PFSK-1 (cell line): ENCODE measurements at regions not wholly inside any gene's neighbourhood (a gene's known extent, or its start where the extent isn't known, plus 50 kb on each side); places are given as distances from the start of the nearest gene placed in this dataset.

Experiments used
- FOXP2 ChIP-seq: optimal IDR thresholded peaks from 2 replicates; pipeline ENCODE3; 2011; ENCODE audit warnings: borderline replicate concordance, control low read depth, inconsistent platforms; ENCODE audit not compliant: insufficient read depth; ENCODE audit errors: extremely low read length, extremely low read depth
- POLR2AphosphoS5 ChIP-seq: IDR thresholded peaks from 2 replicates; pipeline ENCODE4 v1.6.1; 2012; ENCODE audit warnings: low read depth, mild to moderate bottlenecking, control low read depth, low read length, moderate library complexity
- REST ChIP-seq, 2 experiments: IDR thresholded peaks; 2 replicates each; pipeline versions ENCODE4 v1.6.1 to v1.8.0; 2011 to 2012; ENCODE audit warnings: low read depth in 2 of 2, low read length in 2 of 2, control low read depth in 1 of 2, inconsistent platforms in 1 of 2, mild to moderate bottlenecking in 1 of 2, moderate library complexity in 1 of 2; ENCODE audit not compliant: insufficient read depth in 1 of 2
- SIN3A ChIP-seq: IDR thresholded peaks from 2 replicates; pipeline ENCODE4 v1.6.1; 2012; ENCODE audit warnings: mild to moderate bottlenecking, low read length, moderate library complexity, borderline replicate concordance; ENCODE audit not compliant: insufficient read depth
- TAF1 ChIP-seq: IDR thresholded peaks from 2 replicates; pipeline ENCODE4 v1.6.1; 2012; ENCODE audit warnings: low read length, control low read depth, borderline replicate concordance; ENCODE audit not compliant: insufficient read depth

- TF ChIP-seq SIN3A (no peak), FOXP2 (no peak), REST (IDR thresholded peaks at IDR 0.05; ENCODE audit: insufficient read depth in 1 of 2, low read depth in 2 of 2, low read length in 2 of 2) (no peak)
These were observed 243.6 kb downstream of the EDEM1 start for GRCh38 chr3:5431146-5431545.

GRCh38 chr3:5431811-5432378, 244.4 kb downstream of the EDEM1 start:
- TF ChIP-seq REST (IDR thresholded peaks at IDR 0.05; ENCODE audit: insufficient read depth in 1 of 2, low read depth in 2 of 2, low read length in 2 of 2) (no peak), FOXP2 (no peak), POLR2AphosphoS5 (no peak), SIN3A (no peak), TAF1 (no peak)

DNA sequence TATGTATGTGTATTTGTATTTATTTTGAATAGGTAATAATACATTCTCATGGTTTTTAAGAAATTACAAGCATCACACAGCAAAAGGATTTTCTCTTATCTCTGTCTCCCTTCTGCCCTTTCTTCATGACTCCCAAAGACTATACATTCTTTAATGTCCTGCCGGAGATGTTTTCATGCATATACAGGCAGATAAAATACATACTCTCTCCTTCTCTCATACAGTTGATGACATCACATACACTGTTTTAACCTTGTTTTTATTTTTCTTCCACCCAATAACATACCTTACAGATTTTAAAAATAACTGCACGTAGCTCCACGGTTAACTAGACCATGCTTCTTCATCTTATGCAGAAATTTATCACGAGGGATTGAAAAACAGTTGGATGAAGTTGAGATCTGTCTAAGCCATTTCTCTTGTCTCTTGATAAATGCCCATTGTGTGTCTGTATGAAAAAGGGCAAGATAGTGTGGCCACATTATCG, 249.8 kb downstream of the EDEM1 start:
- TF ChIP-seq POLR2AphosphoS5 (no peak), REST (IDR thresholded peaks at IDR 0.05; ENCODE audit: insufficient read depth in 1 of 2, low read depth in 2 of 2, low read length in 2 of 2) (no peak), FOXP2 (no peak), TAF1 (no peak), SIN3A (no peak)

DNA sequence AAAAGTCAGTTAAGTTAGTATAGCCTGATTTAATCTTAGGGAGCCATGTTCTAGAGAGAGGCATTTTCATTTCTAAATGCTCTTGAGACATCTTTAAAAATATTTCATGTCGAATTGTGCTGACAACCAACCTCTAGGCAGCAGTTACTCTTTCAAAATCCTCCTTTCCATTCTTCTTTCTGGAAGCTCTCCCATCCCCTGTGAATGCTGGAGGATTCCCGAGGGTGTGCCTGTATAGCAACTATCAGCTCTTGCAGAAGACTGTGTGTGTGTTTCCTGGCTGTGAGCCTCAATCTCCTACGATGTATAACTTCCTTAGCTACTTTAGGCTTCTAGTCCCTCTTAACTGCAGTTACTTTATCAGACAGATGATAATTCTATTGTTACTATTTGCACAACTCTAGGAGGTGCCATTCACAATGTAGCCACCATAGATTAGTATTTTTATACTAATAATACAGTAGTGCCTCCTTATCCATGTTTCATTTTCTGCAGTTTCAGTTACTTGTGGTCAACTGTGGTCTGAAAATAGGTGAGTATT, 250.3 kb downstream of the EDEM1 start:
- no peak for TF ChIP-seq POLR2AphosphoS5
- TF ChIP-seq FOXP2: no peak
- TF ChIP-seq SIN3A: no peak
- TF ChIP-seq TAF1: no peak
- TF ChIP-seq REST (IDR thresholded peaks at IDR 0.05; ENCODE audit: insufficient read depth in 1 of 2, low read depth in 2 of 2, low read length in 2 of 2): no peak

GRCh38 chr3:5441401-5441800, 253.9 kb downstream of the EDEM1 start:
- TF ChIP-seq FOXP2: no peak
- no peak for TF ChIP-seq POLR2AphosphoS5
- no peak for TF ChIP-seq TAF1
- no peak for TF ChIP-seq REST (IDR thresholded peaks at IDR 0.05; ENCODE audit: insufficient read depth in 1 of 2, low read depth in 2 of 2, low read length in 2 of 2)
- no peak for TF ChIP-seq SIN3A
